Heart left ventricle (tissue), 16 donors: ENCODE measurements at regions not wholly inside any gene's neighbourhood (a gene's known extent, or its start where the extent isn't known, plus 50 kb on each side); places are given as distances from the start of the nearest gene placed in this dataset.

Experiments used
- ATAC-seq, 4 donors: fragments of 200-7000 bp; cut with Tn5 transposase; one replicate each; pipeline ENCODE4 v1.9.1; 2020 to 2022; ENCODE audit warnings: moderate library complexity in 4 of 4, mild to moderate bottlenecking in 3 of 4, moderate number of reproducible peaks in 1 of 4
- DNase-seq, 5 donors: peaks; one replicate each; pipeline ENCODE4 v3.0.0-alpha.2; 2020
- H3K27ac ChIP-seq, 12 donors: fragments of 200-600 bp; sonication (generic) in 4 of 12; one replicate each; pipeline versions ENCODE4 v1.5.0 to v1.8.0; 2016 to 2022; ENCODE audit warnings: mild to moderate bottlenecking in 2 of 12
- H3K27me3 ChIP-seq, 9 donors: fragments of 200-600 bp; sonication (generic) in 2 of 9; one replicate each; pipeline versions ENCODE4 v1.5.1 to v1.8.0; 2016 to 2022; ENCODE audit warnings: mild to moderate bottlenecking in 3 of 9
- H3K36me3 ChIP-seq, 9 donors: fragments of 200-600 bp; sonication (generic) in 2 of 9; one replicate each; pipeline versions ENCODE4 v1.5.0 to v1.8.0; 2018 to 2022; ENCODE audit warnings: mild to moderate bottlenecking in 2 of 9
- H3K4me1 ChIP-seq, 12 donors: fragments of 200-600 bp; sonication (generic) in 4 of 12; one replicate each; pipeline versions ENCODE4 v1.5.0 to v1.8.0; 2016 to 2022; ENCODE audit warnings: mild to moderate bottlenecking in 3 of 12
- H3K4me3 ChIP-seq, 12 donors: fragments of 200-600 bp; sonication (generic) in 4 of 12; one replicate each; pipeline versions ENCODE4 v1.5.0 to v1.8.0; 2017 to 2022; ENCODE audit warnings: mild to moderate bottlenecking in 9 of 12, moderate library complexity in 4 of 12
- H3K9me3 ChIP-seq, 12 donors: fragments of 200-600 bp; sonication (generic) in 4 of 12; one replicate each; pipeline versions ENCODE4 v1.5.0 to v1.8.0; 2016 to 2022; ENCODE audit warnings: mild to moderate bottlenecking in 1 of 12
- POLR2A ChIP-seq, 2 donors: fragments of 450-650 bp; IDR thresholded peaks; one replicate each; pipeline ENCODE4 v1.6.1; 2017; ENCODE audit warnings: antibody characterized with exemption in 2 of 2, mild to moderate bottlenecking in 2 of 2, moderate library complexity in 2 of 2
- WGBS, 4 donors: extraction: QIAGEN DNeasy Blood & Tissue Kit in 2 of 4; methylation state at CpG; one replicate each; pipeline versions ENCODE4 v1.1.5 to v1.1.7; 2013 to 2018; 5-methylcytosine and 5-hydroxymethylcytosine counted together
- intact Hi-C, 10 donors: fragments of 100-400 bp; cut with DNase I; formaldehyde crosslinking; loops; one replicate each; pipeline versions ENCODE4 v1.11.1 to v1.14.2; 2022
- TF ChIP-seq, protein P1 (sequence below), 12 donors: fragments of 200-600 bp; sonication (generic) in 4 of 12; IDR thresholded peaks; one replicate each; pipeline versions ENCODE4 v1.5.0 to v1.8.0; 2018 to 2022; ENCODE audit warnings: antibody characterized with exemption in 12 of 12, mild to moderate bottlenecking in 5 of 12
- donor health status: ischemic (EF 13 %, LVEDD 7.1; RV severe dilation, severe dysfunction).
- donor health status: healthy with polysubstance abuse.
- donor health status: DM: no; HTN: yes; CAD: no.
- donor health status: DM: no; HTN: no; CAD: no.
- donor health status: ischemic (EF 25% LVEDD 6.9; RV normal size, moderate dysfunction).
- donor health status: ischemic (EF 25% LVEDD 5.7; RV mildly dilated, moderate dysfunction).
- donor health status: healthy.
- donor health status: DM: yes; HTN: yes; CAD: no.
- donor health status: ischemic (EF 35%, LVEDD 5.7; RV mildly dilated, moderate dysfunction).
- donor health status: nonischemic (EF 11% LVEDD 7.7; RV severe dilation, severe dysfunction).
- donor health status: DM: yes; HTN: yes; CAD: no.
- donor health status: PGD.
- donor health status: ischemic (EF 29% LVEDD 5.4; RV normal size, mild dysfunction).
- donor health status: nonischemic (EF 23%, LVEDD 6.1; RV moderate dilation, normal function).

GRCh38 chr12:18819484-18819883 is 81.6 kb downstream of the CAPZA3 start:
- Histone ChIP-seq H3K4me1 (no peaks in the 10 kb centered on the region), H3K36me3 (no peaks in the 10 kb centered on the region), H3K9me3 (no peaks in the 10 kb centered on the region), H3K27me3 (no peaks in the 10 kb centered on the region), H3K27ac (no peak overlapping the region), H3K4me3 (no peak overlapping the region)
- TF ChIP-seq POLR2A (IDR thresholded peaks at IDR 0.05) = no peak
- TF ChIP-seq, protein P1, sequence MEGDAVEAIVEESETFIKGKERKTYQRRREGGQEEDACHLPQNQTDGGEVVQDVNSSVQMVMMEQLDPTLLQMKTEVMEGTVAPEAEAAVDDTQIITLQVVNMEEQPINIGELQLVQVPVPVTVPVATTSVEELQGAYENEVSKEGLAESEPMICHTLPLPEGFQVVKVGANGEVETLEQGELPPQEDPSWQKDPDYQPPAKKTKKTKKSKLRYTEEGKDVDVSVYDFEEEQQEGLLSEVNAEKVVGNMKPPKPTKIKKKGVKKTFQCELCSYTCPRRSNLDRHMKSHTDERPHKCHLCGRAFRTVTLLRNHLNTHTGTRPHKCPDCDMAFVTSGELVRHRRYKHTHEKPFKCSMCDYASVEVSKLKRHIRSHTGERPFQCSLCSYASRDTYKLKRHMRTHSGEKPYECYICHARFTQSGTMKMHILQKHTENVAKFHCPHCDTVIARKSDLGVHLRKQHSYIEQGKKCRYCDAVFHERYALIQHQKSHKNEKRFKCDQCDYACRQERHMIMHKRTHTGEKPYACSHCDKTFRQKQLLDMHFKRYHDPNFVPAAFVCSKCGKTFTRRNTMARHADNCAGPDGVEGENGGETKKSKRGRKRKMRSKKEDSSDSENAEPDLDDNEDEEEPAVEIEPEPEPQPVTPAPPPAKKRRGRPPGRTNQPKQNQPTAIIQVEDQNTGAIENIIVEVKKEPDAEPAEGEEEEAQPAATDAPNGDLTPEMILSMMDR (IDR thresholded peaks at IDR 0.05) = no peak
- intact Hi-C loops = no loop called here
- ATAC-seq (no peak), DNase-seq (no peak)
- 65 to 87% (median 76%) methylated on average over 7 of the region's 7 CpGs for WGBS, 4 donors

DNA sequence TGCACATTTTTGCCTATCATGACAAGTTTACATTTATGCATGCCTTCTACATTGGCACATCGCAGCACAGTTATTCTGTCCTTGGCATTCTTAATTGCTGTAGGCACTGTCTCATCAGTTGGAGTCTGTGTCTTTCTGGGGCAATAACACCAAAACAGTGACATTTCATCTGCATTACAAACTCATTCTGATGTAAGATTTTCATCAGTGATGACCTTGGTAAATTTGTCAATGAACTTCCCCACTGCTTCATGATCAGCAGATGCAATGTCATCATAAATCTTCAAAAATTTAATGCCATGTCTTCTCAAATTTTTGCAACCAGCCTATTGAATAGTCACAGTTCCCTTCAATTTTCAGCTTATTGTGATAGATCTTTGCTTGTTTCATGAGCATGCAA is 85.5 kb downstream of the CAPZA3 start:
- ATAC-seq (no peak), DNase-seq (no peak)
- peaks cover 0 to 8% (median 0%) of the 10 kb centered on the region in 12 donors for H3K9me3 ChIP-seq
- TF ChIP-seq, protein P1 (IDR thresholded peaks at IDR 0.05) = no peak
- TF ChIP-seq POLR2A (IDR thresholded peaks at IDR 0.05) = no peak
- H3K27ac ChIP-seq = no peak overlapping the region
- no peak overlapping the region for H3K4me3 ChIP-seq
- no peaks in the 10 kb centered on the region for H3K27me3 ChIP-seq
- intact Hi-C loops = no loop called here
- WGBS, 4 donors = 89 to 95% (median 93%) methylated on average over 1 of the region's 1 CpG
- H3K4me1 ChIP-seq = no peaks in the 10 kb centered on the region
- no peaks in the 10 kb centered on the region for H3K36me3 ChIP-seq

GRCh38 chr12:18824287-18824686 is 86.4 kb downstream of the CAPZA3 start:
- ATAC-seq (no peak), DNase-seq (no peak)
- Histone ChIP-seq H3K4me3 (no peak overlapping the region), H3K36me3 (no peaks in the 10 kb centered on the region), H3K9me3 (peaks cover 0 to 16% (median 4%) of the 10 kb centered on the region in 12 donors), H3K27ac (no peak overlapping the region), H3K27me3 (no peaks in the 10 kb centered on the region), H3K4me1 (no peaks in the 10 kb centered on the region)
- no peak for TF ChIP-seq POLR2A (IDR thresholded peaks at IDR 0.05)
- TF ChIP-seq, protein P1 (IDR thresholded peaks at IDR 0.05) = no peak
- 45 to 55% (median 48%) methylated on average over 11 of the region's 11 CpGs for WGBS, 4 donors
- intact Hi-C loops = no loop called here

DNA sequence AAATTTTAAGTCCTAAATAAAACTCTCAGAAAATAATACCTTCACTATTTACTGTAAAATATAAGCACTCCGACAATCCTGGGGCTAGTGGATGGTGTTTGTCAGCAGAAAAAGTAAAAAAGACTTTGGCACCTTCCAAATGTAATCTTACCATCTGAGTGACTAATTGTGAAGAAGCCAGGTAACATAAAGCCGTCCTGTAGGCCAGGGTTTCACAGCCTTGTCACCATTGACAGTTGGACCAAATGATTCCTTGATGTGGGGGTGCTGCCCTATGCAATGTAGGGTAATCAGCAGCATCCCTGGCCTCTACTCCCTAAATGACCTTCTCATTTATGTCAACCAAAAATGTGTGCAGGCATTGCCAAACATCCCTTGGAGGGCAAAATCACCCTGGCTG is 87.2 kb downstream of the CAPZA3 start:
- ATAC-seq = no peak

More for the DNA sequence above, 87.2 kb downstream of the CAPZA3 start:
- H3K4me3 ChIP-seq = no peak overlapping the region
- peaks cover 0 to 22% (median 7%) of the 10 kb centered on the region in 12 donors for H3K9me3 ChIP-seq
- TF ChIP-seq, protein P1 (IDR thresholded peaks at IDR 0.05) = no peak
- TF ChIP-seq POLR2A (IDR thresholded peaks at IDR 0.05) = no peak
- no peak for DNase-seq
- WGBS, 4 donors = 84 to 92% (median 88%) methylated on average over 2 of the region's 2 CpGs
- no peaks in the 10 kb centered on the region for H3K27me3 ChIP-seq
- no peaks in the 10 kb centered on the region for H3K4me1 ChIP-seq
- no peak overlapping the region for H3K27ac ChIP-seq
- no peaks in the 10 kb centered on the region for H3K36me3 ChIP-seq
- intact Hi-C loops = no loop called here
